ENCODE measurements at regions not wholly inside any gene's neighbourhood (a gene's known extent, or its start where the extent isn't known, plus 50 kb on each side); places are given as distances from the start of the nearest gene placed in this dataset.

DNA sequence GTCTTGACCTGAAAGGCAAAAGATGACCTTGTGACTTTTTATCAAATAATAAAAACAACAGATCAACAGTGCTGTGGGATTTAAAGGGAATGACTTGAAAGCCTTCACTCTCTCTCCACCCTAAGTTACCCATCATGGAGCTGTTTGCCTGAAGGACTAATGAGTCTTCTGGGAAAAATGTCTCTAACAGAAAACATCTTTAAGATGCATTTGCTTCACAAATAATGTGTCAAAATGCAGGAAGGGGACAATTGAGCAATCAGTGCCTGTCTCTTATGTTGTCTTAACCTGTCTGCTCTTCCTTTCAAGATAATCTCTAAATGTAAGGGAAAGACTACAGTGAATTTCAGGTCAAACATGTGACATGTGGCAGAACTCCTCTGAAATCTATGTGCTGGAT is 766.6 kb downstream of the PDHA2 start:
- no peaks in the 10 kb centered on the region for H3K4me1 ChIP-seq (ENCODE audit: insufficient read depth, low read length)
- no peaks in the 10 kb centered on the region for H3K79me2 ChIP-seq (ENCODE audit: insufficient read depth, low read length)
- no peak overlapping the region for H2AFZ ChIP-seq (ENCODE audit: low read length)
- H3K4me2 ChIP-seq (ENCODE audit: insufficient read depth, low read length), result no peak overlapping the region
- H3K27ac ChIP-seq (ENCODE audit: low read depth, low read length), result no peak overlapping the region
- no peaks in the 10 kb centered on the region for H3K36me3 ChIP-seq (ENCODE audit: insufficient read depth, low read length)
- no peak overlapping the region for H3K4me3 ChIP-seq (ENCODE audit: insufficient read depth, low read length)
- no peaks in the 10 kb centered on the region for H3K9me3 ChIP-seq (ENCODE audit: low read depth, low read length)
- TF ChIP-seq, protein P1, sequence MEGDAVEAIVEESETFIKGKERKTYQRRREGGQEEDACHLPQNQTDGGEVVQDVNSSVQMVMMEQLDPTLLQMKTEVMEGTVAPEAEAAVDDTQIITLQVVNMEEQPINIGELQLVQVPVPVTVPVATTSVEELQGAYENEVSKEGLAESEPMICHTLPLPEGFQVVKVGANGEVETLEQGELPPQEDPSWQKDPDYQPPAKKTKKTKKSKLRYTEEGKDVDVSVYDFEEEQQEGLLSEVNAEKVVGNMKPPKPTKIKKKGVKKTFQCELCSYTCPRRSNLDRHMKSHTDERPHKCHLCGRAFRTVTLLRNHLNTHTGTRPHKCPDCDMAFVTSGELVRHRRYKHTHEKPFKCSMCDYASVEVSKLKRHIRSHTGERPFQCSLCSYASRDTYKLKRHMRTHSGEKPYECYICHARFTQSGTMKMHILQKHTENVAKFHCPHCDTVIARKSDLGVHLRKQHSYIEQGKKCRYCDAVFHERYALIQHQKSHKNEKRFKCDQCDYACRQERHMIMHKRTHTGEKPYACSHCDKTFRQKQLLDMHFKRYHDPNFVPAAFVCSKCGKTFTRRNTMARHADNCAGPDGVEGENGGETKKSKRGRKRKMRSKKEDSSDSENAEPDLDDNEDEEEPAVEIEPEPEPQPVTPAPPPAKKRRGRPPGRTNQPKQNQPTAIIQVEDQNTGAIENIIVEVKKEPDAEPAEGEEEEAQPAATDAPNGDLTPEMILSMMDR (IDR thresholded peaks at IDR 0.05; ENCODE audit: extremely low read depth, low read depth, low read length), result no peak
- no peak for DNase-seq (ENCODE audit: insufficient read length, low spot score, missing footprints)
- no peaks in the 10 kb centered on the region for H3K27me3 ChIP-seq (ENCODE audit: insufficient read depth, low read length)
- no peaks in the 10 kb centered on the region for H4K20me1 ChIP-seq (ENCODE audit: insufficient read depth, low read length)

DNA sequence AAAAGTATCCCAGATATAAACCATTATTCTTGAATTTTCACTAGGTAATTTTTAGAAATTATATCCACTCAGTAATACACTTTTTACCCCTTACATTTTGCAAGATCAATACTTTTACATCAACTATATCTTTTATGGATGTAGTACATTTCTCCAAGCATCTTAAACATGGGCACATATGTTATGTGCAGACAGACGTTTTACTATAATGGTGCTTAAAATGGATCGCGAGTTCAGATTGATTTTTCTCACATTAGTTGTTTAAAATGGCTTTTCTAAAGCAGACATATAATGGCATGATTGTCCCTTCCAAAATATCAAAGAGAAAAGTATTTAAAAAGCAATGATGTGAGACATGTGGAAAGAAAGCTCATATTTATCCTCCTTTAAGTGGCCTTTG is 786.1 kb downstream of the PDHA2 start:
- no peaks in the 10 kb centered on the region for H4K20me1 ChIP-seq (ENCODE audit: insufficient read depth, low read length)
- peaks cover 5% of the 10 kb centered on the region for H3K9me3 ChIP-seq (ENCODE audit: low read depth, low read length)
- no peak overlapping the region for H3K4me3 ChIP-seq (ENCODE audit: insufficient read depth, low read length)
- H3K4me1 ChIP-seq (ENCODE audit: insufficient read depth, low read length), result no peaks in the 10 kb centered on the region
- H3K36me3 ChIP-seq (ENCODE audit: insufficient read depth, low read length), result no peaks in the 10 kb centered on the region
- no peak for DNase-seq (ENCODE audit: insufficient read length, low spot score, missing footprints)
- no peak overlapping the region for H3K27ac ChIP-seq (ENCODE audit: low read depth, low read length)
- no peaks in the 10 kb centered on the region for H3K27me3 ChIP-seq (ENCODE audit: insufficient read depth, low read length)
- no peak overlapping the region for H3K4me2 ChIP-seq (ENCODE audit: insufficient read depth, low read length)
- no peaks in the 10 kb centered on the region for H3K79me2 ChIP-seq (ENCODE audit: insufficient read depth, low read length)
- H2AFZ ChIP-seq (ENCODE audit: low read length), result no peak overlapping the region
- TF ChIP-seq, protein P1 (IDR thresholded peaks at IDR 0.05; ENCODE audit: extremely low read depth, low read depth, low read length), result no peak

DNA sequence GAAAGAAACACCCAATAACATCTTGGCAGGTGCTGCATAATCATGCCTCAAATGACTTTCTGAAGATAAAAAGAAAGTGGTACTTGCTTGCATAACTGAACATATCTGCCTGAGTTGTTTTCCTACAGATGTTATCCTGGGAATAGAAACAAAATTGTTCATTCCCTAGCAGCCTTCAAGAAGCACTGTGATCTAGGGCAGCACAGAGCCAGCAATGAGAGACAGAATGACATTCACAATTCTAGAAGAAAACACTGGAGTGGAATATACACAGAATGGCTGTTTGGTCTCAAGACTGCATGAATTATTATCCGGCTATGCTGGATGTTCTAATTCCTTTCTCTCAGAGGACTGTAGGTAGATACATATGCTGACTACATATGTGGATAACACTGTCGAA is 790.9 kb downstream of the PDHA2 start:
- no peak overlapping the region for H2AFZ ChIP-seq (ENCODE audit: low read length)
- no peak overlapping the region for H3K4me3 ChIP-seq (ENCODE audit: insufficient read depth, low read length)
- TF ChIP-seq, protein P1 (IDR thresholded peaks at IDR 0.05; ENCODE audit: extremely low read depth, low read depth, low read length), result no peak
- no peak overlapping the region for H3K27ac ChIP-seq (ENCODE audit: low read depth, low read length)
- H3K4me2 ChIP-seq (ENCODE audit: insufficient read depth, low read length), result no peak overlapping the region
- no peaks in the 10 kb centered on the region for H3K27me3 ChIP-seq (ENCODE audit: insufficient read depth, low read length)
- no peak for DNase-seq (ENCODE audit: insufficient read length, low spot score, missing footprints)
- H3K36me3 ChIP-seq (ENCODE audit: insufficient read depth, low read length), result no peaks in the 10 kb centered on the region
- H3K79me2 ChIP-seq (ENCODE audit: insufficient read depth, low read length), result no peaks in the 10 kb centered on the region
- H3K9me3 ChIP-seq (ENCODE audit: low read depth, low read length), result peaks cover 3% of the 10 kb centered on the region
- no peaks in the 10 kb centered on the region for H3K4me1 ChIP-seq (ENCODE audit: insufficient read depth, low read length)
- H4K20me1 ChIP-seq (ENCODE audit: insufficient read depth, low read length), result no peaks in the 10 kb centered on the region

DNA sequence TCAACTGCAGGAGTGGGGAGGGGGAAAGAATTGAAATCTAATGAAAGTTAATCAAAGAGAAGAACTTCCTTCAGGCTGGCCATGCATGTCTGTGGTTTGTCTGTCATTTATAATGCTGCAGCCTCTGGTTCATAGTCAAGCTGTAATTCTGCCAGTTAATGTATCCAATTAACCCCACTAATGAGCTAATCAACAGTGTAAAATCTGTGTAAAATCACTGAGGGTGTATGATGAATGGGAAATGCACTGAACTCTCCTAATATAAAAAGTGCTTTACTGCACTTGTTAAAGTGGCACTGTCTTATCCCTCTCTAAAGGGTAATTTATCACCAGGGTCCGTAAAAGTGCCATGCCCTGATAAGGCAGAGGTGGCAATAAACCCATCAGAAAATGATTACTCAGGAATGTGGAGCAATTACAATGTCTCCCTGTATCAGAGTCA is 798.1 kb downstream of the PDHA2 start:
- Histone ChIP-seq H4K20me1 (ENCODE audit: insufficient read depth, low read length) (no peaks in the 10 kb centered on the region), H3K36me3 (ENCODE audit: insufficient read depth, low read length) (no peaks in the 10 kb centered on the region), H3K79me2 (ENCODE audit: insufficient read depth, low read length) (no peaks in the 10 kb centered on the region), H3K4me1 (ENCODE audit: insufficient read depth, low read length) (no peaks in the 10 kb centered on the region), H3K27me3 (ENCODE audit: insufficient read depth, low read length) (no peaks in the 10 kb centered on the region), H3K27ac (ENCODE audit: low read depth, low read length) (no peak overlapping the region), H3K4me3 (ENCODE audit: insufficient read depth, low read length) (no peak overlapping the region), H3K4me2 (ENCODE audit: insufficient read depth, low read length) (no peak overlapping the region), H3K9me3 (ENCODE audit: low read depth, low read length) (no peaks in the 10 kb centered on the region), H2AFZ (ENCODE audit: low read length) (no peak overlapping the region)
- DNase-seq (ENCODE audit: insufficient read length, low spot score, missing footprints), result no peak
- TF ChIP-seq, protein P1 (IDR thresholded peaks at IDR 0.05; ENCODE audit: extremely low read depth, low read depth, low read length), result no peak
